ENCODE measurements at regions not wholly inside any gene's neighbourhood (a gene's known extent, or its start where the extent isn't known, plus 50 kb on each side); places are given as distances from the start of the nearest gene placed in this dataset.

DNA sequence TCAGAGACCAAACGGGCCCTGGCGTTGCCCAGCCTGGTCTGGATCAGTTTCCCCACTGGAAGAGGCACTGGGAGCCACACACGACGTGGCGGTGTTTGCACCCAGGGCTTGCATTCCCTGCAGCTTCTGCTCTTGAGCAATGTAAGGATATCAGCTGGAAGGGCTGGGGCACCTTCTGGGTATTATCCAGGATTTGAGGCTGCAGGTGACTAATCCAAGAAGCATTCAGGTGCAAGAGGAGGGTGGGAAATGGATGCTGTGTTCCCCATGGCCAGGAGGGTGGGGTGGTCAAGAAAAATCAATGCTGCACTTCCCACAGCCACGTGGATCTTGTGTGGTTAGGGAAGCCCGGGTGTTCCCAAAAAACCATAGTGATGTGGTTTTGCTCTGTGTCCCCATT lies 430.9 kb downstream of the IRX2 start:
- H3K27me3 ChIP-seq = no peaks in the 10 kb centered on the region
- H3K36me3 ChIP-seq = no peaks in the 10 kb centered on the region
- WGBS, 3 donors = 85 to 93% (median 87%) methylated on average over 7 of the region's 7 CpGs
- TF ChIP-seq POLR2A (IDR thresholded peaks at IDR 0.05) = no peak
- no peak for TF ChIP-seq EP300 (IDR thresholded peaks at IDR 0.05)
- TF ChIP-seq, protein P1, sequence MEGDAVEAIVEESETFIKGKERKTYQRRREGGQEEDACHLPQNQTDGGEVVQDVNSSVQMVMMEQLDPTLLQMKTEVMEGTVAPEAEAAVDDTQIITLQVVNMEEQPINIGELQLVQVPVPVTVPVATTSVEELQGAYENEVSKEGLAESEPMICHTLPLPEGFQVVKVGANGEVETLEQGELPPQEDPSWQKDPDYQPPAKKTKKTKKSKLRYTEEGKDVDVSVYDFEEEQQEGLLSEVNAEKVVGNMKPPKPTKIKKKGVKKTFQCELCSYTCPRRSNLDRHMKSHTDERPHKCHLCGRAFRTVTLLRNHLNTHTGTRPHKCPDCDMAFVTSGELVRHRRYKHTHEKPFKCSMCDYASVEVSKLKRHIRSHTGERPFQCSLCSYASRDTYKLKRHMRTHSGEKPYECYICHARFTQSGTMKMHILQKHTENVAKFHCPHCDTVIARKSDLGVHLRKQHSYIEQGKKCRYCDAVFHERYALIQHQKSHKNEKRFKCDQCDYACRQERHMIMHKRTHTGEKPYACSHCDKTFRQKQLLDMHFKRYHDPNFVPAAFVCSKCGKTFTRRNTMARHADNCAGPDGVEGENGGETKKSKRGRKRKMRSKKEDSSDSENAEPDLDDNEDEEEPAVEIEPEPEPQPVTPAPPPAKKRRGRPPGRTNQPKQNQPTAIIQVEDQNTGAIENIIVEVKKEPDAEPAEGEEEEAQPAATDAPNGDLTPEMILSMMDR (IDR thresholded peaks at IDR 0.05) = no peak
- no peaks in the 10 kb centered on the region for H3K9me3 ChIP-seq
- no peaks in the 10 kb centered on the region for H3K4me1 ChIP-seq (ENCODE audit: insufficient read depth)
- intact Hi-C loops (cut with DNase I) = no loop called here
- no peak overlapping the region for H3K4me3 ChIP-seq
- DNase-seq = no peak
- H3K27ac ChIP-seq = no peak overlapping the region

DNA sequence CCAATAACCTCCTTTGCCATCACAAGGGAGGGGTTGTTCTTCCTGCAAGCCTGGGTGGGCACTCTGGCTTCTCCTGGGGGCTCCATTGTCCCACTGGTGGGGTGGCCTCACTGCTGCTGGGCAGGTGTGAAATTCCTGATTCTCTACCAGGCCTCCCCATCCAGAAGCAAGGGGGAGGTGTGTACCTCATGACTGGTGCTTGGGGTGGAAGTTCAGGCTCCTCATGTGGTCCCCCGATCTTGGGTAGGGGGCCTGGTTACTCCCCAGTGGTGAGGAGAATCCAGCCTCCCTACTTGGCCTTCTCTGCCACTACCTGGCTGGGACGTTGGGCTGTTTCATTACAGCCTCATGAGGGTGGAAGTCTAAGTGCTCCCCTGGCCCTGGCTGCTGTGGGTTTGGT lies 433.9 kb downstream of the IRX2 start:
- intact Hi-C loops (cut with DNase I) = no loop called here
- H3K4me1 ChIP-seq (ENCODE audit: insufficient read depth) = no peaks in the 10 kb centered on the region
- no peak overlapping the region for H3K27ac ChIP-seq
- no peaks in the 10 kb centered on the region for H3K9me3 ChIP-seq
- WGBS, 3 donors = 23 to 65% (median 54%) methylated on average over 1 to 2 of the region's 2 CpGs
- TF ChIP-seq, protein P1 (IDR thresholded peaks at IDR 0.05) = no peak
- TF ChIP-seq POLR2A (IDR thresholded peaks at IDR 0.05) = no peak
- TF ChIP-seq EP300 (IDR thresholded peaks at IDR 0.05) = no peak
- DNase-seq = no peak
- no peaks in the 10 kb centered on the region for H3K27me3 ChIP-seq
- H3K36me3 ChIP-seq = no peaks in the 10 kb centered on the region
- H3K4me3 ChIP-seq = no peak overlapping the region

DNA sequence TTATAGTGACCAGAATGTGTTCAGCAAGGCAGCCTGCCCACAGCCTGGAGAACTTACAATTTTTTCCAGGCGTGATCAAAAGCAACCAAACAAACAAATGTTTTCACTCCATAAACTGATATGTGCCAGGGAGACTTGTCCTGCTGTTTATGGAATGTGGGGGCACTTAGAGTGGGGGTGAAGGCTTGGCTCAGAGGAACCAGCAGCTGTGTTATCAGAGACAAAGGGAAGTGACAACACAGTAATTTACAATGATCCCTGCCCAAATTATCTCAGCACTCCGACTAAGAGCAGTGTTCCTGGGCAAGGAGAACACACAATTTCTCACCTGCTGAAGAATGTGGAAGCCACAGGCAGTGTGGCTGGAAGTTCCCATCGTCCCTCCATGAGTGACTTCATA lies 429.1 kb upstream of the IRX4 start:
- H3K4me1 ChIP-seq (ENCODE audit: insufficient read depth) = no peaks in the 10 kb centered on the region
- intact Hi-C loops (cut with DNase I) = no loop called here
- DNase-seq = no peak
- H3K9me3 ChIP-seq = no peaks in the 10 kb centered on the region
- no peak overlapping the region for H3K4me3 ChIP-seq
- no peaks in the 10 kb centered on the region for H3K36me3 ChIP-seq
- H3K27ac ChIP-seq = no peak overlapping the region
- TF ChIP-seq POLR2A (IDR thresholded peaks at IDR 0.05) (no peak), EP300 (IDR thresholded peaks at IDR 0.05) (no peak)
- TF ChIP-seq, protein P1 (IDR thresholded peaks at IDR 0.05) = no peak
- H3K27me3 ChIP-seq = no peaks in the 10 kb centered on the region
- 10 to 17% (median 10%) methylated on average over 3 of the region's 3 CpGs for WGBS, 3 donors

DNA sequence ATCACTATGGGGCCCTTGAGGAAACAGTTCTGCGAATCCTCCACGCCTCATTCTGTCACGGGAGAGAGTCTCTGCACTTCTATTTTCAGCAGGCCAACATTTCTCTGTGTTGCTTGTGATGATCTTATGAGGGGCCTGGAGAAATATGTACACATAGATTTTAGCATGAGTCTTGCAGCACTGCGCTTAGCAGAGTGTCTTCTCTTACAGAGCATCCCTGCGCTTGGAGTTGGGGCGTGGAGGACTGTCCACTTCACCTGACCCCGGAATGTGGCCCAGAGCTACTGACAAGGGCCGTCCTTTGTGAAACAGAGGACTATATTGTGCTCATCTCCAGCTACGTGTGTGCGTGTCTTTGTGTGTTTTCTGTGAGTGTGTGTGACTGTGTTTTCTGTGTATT lies 428.2 kb upstream of the IRX4 start:
- Histone ChIP-seq H3K36me3 (no peaks in the 10 kb centered on the region), H3K4me1 (ENCODE audit: insufficient read depth) (no peaks in the 10 kb centered on the region), H3K4me3 (no peak overlapping the region), H3K27ac (no peak overlapping the region), H3K9me3 (no peaks in the 10 kb centered on the region), H3K27me3 (no peaks in the 10 kb centered on the region)
- TF ChIP-seq EP300 (IDR thresholded peaks at IDR 0.05) (no peak), POLR2A (IDR thresholded peaks at IDR 0.05) (no peak)
- TF ChIP-seq, protein P1 (IDR thresholded peaks at IDR 0.05) = no peak
- no peak for DNase-seq
- WGBS, 3 donors = 87 to 95% (median 90%) methylated on average over 10 of the region's 10 CpGs
- intact Hi-C loops (cut with DNase I) = no loop called here

DNA sequence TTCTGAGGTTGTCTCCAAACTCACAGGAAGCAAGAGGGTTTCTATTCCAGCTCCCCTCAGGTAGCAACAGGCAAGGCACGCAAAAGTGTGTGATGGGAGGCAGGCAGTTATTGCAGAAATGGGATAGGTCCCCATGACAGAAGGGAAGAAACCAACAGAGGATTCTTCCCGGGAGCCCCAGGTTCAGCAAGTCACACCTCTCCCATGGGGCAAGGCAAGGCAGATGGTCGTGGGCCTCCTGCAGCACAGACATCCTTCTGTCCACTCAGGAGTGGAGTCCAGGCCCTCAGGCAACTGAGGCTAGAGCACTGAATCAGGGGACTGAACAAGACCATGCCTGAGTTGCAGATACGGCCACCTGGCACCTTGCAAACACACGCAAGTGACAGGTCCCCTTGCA lies 424.9 kb upstream of the IRX4 start:
- no peak for DNase-seq
- H3K36me3 ChIP-seq = no peaks in the 10 kb centered on the region
- intact Hi-C loops (cut with DNase I) = no loop called here

More for the DNA sequence above, 424.9 kb upstream of the IRX4 start:
- H3K4me1 ChIP-seq (ENCODE audit: insufficient read depth) = no peaks in the 10 kb centered on the region
- TF ChIP-seq POLR2A (IDR thresholded peaks at IDR 0.05) (no peak), EP300 (IDR thresholded peaks at IDR 0.05) (no peak)
- TF ChIP-seq, protein P1 (IDR thresholded peaks at IDR 0.05) = no peak
- WGBS, 3 donors = 82 to 94% (median 84%) methylated on average over 5 of the region's 5 CpGs
- H3K27ac ChIP-seq = no peak overlapping the region
- H3K9me3 ChIP-seq = no peaks in the 10 kb centered on the region
- H3K4me3 ChIP-seq = no peak overlapping the region
- H3K27me3 ChIP-seq = no peaks in the 10 kb centered on the region

All from ovary (tissue), 7 donors.